ENCODE measurements at regions not wholly inside any gene's neighbourhood (a gene's known extent, or its start where the extent isn't known, plus 50 kb on each side); places are given as distances from the start of the nearest gene placed in this dataset.
"Not testable (repeated sequence)": the region's sequence is repeated elsewhere in the genome, so short reads cannot be mapped to it uniquely, and the experiment has no call there.

- DNase-seq (ENCODE audit: low read depth), result no peak
Observed at GRCh38 chr14:89697281-89698060, 257.1 kb downstream of the EFCAB11 start.

DNA sequence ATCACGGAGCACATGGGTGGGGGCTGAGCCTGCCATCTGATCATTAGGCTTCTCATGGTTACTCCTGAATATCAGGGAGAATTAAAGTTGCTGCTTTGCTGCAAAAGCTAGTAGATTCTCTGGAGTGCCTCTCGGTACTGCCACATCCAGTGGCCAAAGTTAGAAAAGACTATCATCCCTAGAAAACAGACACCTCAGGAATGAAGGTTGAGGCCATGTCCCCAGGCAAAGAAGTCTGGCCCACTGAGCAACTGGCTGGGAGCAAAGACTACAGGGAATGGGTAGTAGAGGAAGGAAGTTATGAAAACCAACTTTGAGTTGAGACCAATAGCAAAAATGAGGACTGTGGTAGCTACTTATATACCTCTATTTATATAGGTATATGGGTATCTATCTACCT, 258.7 kb downstream of the EFCAB11 start:
- DNase-seq (ENCODE audit: low read depth), result no peak

GRCh38 chr14:89690139-89690538, 264.4 kb downstream of the EFCAB11 start:
- no peak for DNase-seq (ENCODE audit: low read depth)

GRCh38 chr14:89689711-89690110, 264.8 kb downstream of the EFCAB11 start:
- not testable (repeated sequence) for DNase-seq (ENCODE audit: low read depth)

DNA sequence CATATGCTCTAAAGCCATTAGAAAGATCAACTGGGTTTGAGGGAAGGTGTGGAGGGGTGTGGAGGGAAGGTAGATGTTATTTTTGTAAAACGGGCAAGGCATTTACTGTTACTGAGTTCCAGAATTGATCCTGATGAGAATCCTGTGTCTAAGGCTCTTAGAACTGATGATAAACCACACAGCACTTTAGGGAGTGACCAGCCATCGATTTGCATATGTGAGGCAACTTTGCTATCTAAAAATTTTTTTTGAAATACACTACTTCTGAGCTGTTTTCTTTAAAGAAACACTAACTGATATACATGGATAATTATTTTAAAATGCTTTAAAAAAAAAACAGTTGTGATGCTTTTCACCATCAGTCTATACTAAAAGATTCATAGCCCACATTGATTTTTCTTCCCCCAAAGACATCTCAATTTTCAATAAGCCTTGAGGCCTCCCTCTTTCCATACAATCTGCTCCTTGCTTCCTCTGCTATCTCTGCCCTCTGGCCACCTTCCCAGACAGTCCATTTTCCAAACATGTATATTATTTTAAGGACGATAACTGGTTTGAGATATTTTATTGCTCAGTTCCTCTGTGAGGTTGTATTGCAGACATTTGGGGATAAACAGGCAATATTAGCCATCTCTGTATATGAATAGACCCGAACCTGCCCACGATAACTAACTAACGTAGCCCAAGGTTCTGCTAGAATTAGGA, 265.9 kb downstream of the EFCAB11 start:
- DNase-seq (ENCODE audit: low read depth), result no peak

GRCh38 chr14:89687129-89687528, 267.4 kb downstream of the EFCAB11 start:
- not testable (repeated sequence) for DNase-seq (ENCODE audit: low read depth)

GRCh38 chr14:89684139-89684538, 267.1 kb upstream of the FOXN3 start:
- no peak for DNase-seq (ENCODE audit: low read depth)

DNA sequence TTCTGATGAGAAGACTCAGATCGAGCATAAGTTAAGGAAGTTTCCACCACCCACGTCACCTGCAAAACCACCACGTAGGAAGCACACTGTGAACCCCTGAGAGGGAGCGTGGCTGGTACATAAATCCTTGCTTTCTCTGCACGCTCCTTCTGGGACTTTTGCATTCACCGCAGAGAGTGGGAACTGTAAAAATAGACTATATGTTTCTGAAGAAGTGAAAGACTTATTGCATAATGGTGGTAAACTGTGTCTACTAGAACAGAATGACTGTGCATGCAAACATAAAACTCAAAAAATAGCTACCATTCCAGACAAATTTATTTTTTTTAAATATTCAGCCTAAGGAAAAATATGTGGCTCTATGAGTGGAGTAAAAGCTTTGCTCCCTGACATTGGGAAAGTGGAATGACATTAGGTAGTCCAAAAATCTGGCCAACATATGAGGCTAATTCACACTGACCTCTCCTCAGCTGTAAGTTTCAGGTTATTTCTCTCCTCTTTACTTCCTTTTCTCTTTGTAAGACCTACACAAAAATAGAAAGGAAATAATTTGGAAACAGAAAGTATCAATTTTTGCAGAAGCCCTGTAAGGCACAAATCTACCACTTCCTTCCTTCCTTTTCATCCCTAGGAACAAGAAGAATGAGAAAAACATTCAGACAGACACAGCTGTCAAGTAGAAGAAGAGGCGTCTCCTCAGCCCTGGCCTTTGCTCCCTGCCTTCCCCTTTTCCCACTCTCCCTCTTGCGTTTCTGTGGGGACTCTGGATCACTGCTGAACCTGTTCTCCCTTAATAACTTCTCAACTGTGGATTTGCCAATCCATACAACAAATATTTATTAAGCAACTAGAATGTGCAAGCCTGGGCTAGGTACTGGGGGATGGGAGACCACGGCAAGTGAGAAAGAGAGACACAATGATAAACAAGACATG, 264.3 kb upstream of the FOXN3 start:
- DNase-seq (ENCODE audit: low read depth), result peak; percentile 49

DNA sequence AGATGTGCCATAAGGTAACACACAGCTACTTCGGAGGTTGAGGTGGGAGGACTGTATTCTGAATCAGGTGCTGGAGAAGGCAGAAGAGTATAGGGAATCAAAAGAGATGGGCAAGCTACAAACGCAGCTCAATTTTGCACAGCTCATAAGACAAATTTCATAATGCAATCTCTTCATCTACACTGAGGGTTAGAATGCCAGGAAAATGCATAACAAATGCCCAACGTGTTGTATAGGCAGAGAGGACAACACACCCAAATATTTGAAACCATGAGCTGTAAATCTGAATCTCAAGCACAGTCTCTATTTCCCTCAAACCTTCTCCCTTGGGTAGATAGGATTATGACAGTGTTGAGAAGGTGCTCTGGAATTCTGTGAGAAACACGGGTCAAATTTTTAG, 263.1 kb upstream of the FOXN3 start:
- no peak for DNase-seq (ENCODE audit: low read depth)

DNA sequence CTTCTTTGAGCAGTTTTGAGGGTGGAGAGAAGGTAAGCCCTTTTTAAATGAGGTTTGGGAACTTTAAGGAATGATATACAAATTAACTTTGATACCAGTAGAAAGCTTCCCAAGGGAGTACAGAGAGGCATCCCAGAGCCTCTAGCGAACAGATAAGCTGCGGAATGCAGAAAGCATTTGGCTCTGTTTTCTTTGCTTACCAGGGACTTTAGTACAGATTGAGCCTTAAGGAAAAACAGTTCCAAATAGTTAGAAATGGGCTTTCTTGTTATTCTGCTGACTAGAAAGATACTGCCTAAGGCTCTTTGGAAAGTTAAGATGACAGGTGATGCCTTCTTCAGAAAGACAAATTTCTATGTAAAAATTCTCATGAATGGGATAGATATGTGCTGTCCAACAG, 261.7 kb upstream of the FOXN3 start:
- DNase-seq (ENCODE audit: low read depth), result no peak

DNA sequence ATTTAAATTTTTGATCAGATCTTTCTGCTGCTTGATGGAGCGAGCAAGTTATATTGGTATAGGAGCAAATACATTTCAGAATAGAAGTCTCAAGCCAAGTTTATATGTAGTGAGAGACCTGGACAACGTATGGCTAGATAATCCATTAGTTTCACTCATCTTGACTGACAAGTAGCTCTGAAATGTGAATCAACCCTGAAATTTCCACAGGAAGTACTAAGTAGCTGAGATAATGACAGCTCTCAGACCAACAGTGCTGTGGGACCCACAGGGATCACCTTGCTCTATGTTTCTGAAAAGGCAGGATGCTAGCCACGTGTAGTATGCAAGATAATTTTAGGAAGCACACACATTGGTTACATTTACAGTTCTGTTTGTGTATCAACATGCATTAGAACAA, 258.6 kb upstream of the FOXN3 start:
- no peak for DNase-seq (ENCODE audit: low read depth)

DNA sequence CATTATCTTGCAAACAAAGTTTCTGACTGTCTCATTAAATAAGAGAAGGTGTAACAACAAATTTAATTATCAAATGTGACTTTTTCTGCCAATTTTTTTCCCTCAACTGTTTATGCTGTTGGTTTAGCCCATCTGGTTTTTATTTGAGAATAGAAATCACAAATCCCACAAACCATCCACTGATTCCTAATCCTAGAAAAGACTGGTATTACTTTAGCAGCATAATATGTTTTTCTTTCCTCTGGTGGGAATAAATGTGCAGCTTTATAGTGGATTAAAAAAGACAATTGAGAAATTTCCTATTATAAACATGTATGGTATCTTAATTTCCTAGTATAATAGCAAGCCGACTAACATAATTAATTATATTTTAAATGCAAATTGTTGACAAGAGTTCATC, 257.9 kb upstream of the FOXN3 start:
- DNase-seq (ENCODE audit: low read depth), result no peak

- DNase-seq (ENCODE audit: low read depth), result no peak
Observed at GRCh38 chr14:89674240-89674639, 257.2 kb upstream of the FOXN3 start.

DNA sequence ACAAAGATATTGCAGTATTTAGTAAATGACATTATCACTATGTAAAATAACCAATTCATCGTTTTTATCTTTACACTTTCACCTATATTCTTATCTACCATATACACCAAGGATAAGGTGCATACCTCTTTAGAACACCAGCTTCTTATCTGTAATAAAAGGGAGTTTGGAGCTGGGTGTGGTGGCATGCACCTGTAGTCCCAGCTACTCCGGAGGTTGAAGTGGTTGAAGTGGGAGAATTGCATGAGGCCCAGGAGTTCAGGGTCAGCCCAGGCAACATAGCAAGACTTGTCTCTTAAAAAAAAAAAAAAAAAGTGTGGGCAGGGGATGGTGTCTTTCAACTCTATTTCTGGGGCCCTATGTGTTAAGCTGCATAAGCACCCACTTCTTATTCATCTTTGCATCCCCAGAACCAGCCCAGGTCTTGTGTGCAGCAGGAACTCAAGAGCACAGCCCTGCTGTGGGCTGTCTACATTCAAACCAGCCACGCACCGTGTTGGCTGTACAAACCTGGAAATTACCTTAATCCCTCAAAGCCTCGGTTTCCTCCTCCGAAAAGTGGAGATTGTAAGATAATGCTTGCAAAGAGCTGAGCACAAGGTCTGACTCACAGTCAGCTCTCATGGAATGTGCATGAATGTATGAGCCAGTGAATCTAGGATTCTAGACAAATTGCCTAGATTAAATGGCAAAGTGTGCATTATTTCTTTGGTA, 256.6 kb upstream of the FOXN3 start:
- DNase-seq (ENCODE audit: low read depth), result no peak

DNA sequence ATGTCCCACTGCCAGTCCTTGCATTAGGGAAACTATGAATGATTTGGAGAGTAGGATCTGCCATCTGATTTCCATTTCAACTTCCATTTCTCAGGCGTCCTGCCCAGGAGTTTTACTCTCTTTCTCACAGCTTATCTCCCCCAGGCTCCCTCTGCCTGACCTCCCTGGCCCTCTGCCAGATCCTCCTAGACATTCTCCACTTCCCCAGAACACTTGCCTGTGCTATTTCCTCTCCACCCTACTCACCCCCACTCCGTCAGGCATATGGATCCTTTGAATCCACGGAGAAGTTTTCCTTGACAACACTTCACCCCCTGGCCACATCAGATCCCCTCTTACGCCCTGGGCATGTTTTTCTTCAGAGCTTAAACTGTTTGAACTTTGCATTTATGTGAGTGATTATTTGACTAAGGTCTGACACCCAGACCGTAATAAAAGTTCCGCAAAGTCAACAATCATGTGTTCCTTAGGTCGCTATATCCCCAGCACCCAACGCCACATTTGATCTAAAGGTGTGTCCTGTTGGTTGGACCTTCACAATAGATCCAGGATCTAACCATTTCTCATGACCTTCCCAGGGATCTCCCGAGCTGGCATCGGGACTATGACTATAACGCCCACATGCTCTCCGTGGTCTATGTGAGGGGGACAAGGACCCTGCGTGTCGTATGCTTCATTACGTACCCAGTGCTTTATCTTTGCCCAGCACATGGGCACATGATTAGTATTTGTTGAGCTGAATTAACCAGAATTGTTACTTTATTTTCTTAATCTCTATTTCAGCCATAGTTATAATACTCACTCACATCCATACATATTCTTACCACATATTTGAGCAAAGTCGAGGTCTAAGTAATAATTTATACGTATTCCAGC, 255.8 kb upstream of the FOXN3 start:
- DNase-seq (ENCODE audit: low read depth), result no peak

- peak; percentile 11 for DNase-seq (ENCODE audit: low read depth)
Observed at GRCh38 chr14:89669193-89669592, 252.2 kb upstream of the FOXN3 start.

DNA sequence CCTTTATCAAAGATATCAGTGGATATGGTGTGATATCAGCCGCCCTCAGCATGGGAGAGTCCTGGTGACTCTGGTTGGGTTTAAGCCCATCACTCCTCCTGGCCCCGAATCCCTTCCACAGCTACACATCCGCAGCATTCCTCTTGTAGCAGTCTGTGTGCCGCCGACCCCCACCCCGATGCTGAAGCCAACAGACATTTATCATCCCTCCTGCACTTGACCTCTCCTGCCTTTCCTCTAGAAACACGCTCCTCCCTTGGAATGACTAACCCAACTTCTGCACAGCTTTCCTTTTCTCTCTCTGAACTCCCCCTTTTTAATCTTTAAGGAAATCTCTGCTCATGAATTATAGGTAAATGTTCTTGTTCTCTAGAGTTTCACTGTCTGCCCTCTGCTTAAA, 250.9 kb upstream of the FOXN3 start:
- no peak for DNase-seq (ENCODE audit: low read depth)

- not testable (repeated sequence) for DNase-seq (ENCODE audit: low read depth)
Observed at GRCh38 chr14:89665300-89666081, 248.5 kb upstream of the FOXN3 start.

GRCh38 chr14:89661392-89661791, 244.4 kb upstream of the FOXN3 start:
- DNase-seq (ENCODE audit: low read depth), result no peak

- DNase-seq (ENCODE audit: low read depth), result not testable (repeated sequence)
Observed at GRCh38 chr14:89660625-89661233, 243.7 kb upstream of the FOXN3 start.
